Lower leg skin (tissue), 4 donors: ENCODE measurements at regions not wholly inside any gene's neighbourhood (a gene's known extent, or its start where the extent isn't known, plus 50 kb on each side); places are given as distances from the start of the nearest gene placed in this dataset.

Source experiments
- DNase-seq, 2 donors: peaks; one replicate each; pipeline ENCODE4 v3.0.0-alpha.2; 2019; ENCODE audit warnings: low spot score in 2 of 2
- H3K4me3 ChIP-seq: fragments of 200-600 bp; sonication (generic); 2 replicates; pipeline ENCODE4 v1.5.1; 2017; ENCODE audit warnings: mild to moderate bottlenecking, low read depth; ENCODE audit not compliant: poor library complexity, severe bottlenecking
- CTCF ChIP-seq, 3 donors: fragments of 450-650 bp; IDR thresholded peaks; one replicate each; pipeline ENCODE4 v1.5.1; 2016; ENCODE audit warnings: antibody characterized with exemption in 3 of 3, mild to moderate bottlenecking in 3 of 3, moderate library complexity in 2 of 3
- POLR2A ChIP-seq, 2 donors: fragments of 450-650 bp; IDR thresholded peaks; one replicate each; pipeline ENCODE4 v1.6.1; 2016 to 2017; ENCODE audit warnings: antibody characterized with exemption in 2 of 2, mild to moderate bottlenecking in 1 of 2, moderate library complexity in 1 of 2
- WGBS, 2 donors: methylation state at CpG; one replicate each; pipeline ENCODE4 v1.1.5; 2018; 5-methylcytosine and 5-hydroxymethylcytosine counted together
- intact Hi-C: fragments of 100-400 bp; cut with DNase I; formaldehyde crosslinking; loops from one replicate; pipeline ENCODE4 v1.15.0; 2023; ENCODE audit warnings: low total_unique reads

- 90% methylated on average over 4 of the region's 4 CpGs for WGBS, 2 donors
- intact Hi-C loops, result no loop called here
- TF ChIP-seq POLR2A (IDR thresholded peaks at IDR 0.05), result no peak
- no peak for TF ChIP-seq CTCF (IDR thresholded peaks at IDR 0.05)
- DNase-seq, result no peak
- H3K4me3 ChIP-seq, result no peak overlapping the region
Measured at GRCh38 chr2:23131066-23131575, 253.9 kb upstream of the KLHL29 start.

GRCh38 chr2:23132000-23132399, 253.0 kb upstream of the KLHL29 start:
- TF ChIP-seq CTCF (IDR thresholded peaks at IDR 0.05) (no peak), POLR2A (IDR thresholded peaks at IDR 0.05) (no peak)
- 89 to 97% methylated on average over 2 of the region's 2 CpGs for WGBS, 2 donors
- no peak for DNase-seq
- intact Hi-C loops, result no loop called here
- no peak overlapping the region for H3K4me3 ChIP-seq

GRCh38 chr2:23132823-23133595, 252.0 kb upstream of the KLHL29 start:
- intact Hi-C loops, result no loop called here
- no peak for DNase-seq
- no peak overlapping the region for H3K4me3 ChIP-seq
- WGBS, 2 donors, result 61 to 74% methylated on average over 3 of the region's 3 CpGs
- TF ChIP-seq CTCF (IDR thresholded peaks at IDR 0.05), result no peak
- TF ChIP-seq POLR2A (IDR thresholded peaks at IDR 0.05), result no peak

- intact Hi-C loops, result no loop called here
- no peak overlapping the region for H3K4me3 ChIP-seq
- DNase-seq, result no peak
- WGBS, 2 donors, result 65 to 75% methylated on average over 1 of the region's 1 CpG
- TF ChIP-seq POLR2A (IDR thresholded peaks at IDR 0.05) (no peak), CTCF (IDR thresholded peaks at IDR 0.05) (no peak)
Measured at GRCh38 chr2:23134726-23135125, 250.3 kb upstream of the KLHL29 start.

GRCh38 chr2:23135481-23136100, 249.4 kb upstream of the KLHL29 start:
- intact Hi-C loops, result no loop called here
- TF ChIP-seq POLR2A (IDR thresholded peaks at IDR 0.05) (no peak), CTCF (IDR thresholded peaks at IDR 0.05) (no peak)
- H3K4me3 ChIP-seq, result no peak overlapping the region
- 14 to 17% methylated on average over 9 of the region's 9 CpGs for WGBS, 2 donors
- DNase-seq, result peak in 1 of 2 donors; percentile 30
